ENCODE measurements at regions not wholly inside any gene's neighbourhood (a gene's known extent, or its start where the extent isn't known, plus 50 kb on each side); places are given as distances from the start of the nearest gene placed in this dataset.

DNA sequence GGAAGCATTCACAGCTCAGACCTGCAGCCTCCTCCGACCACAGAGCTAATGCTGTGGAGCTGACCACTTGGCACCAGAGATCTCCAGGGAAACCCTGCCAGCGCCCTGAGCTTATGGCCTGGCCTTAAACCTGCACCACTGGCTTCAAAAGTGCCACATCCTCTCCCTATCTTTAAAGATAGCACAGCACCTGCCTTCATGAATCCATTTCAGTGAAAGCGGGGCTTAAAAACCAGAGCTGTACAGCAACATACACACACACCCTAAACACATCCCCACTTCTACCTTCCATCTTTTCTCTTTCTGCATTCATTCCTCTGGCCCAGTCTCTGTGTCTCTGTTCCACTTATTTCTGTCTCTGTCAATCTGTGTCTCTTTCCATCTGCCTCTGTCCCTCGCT is 59.8 kb upstream of the CCDC167 start:
- Histone ChIP-seq H3K36me3 (no peaks in the 10 kb centered on the region), H3K27ac (no peak overlapping the region), H3K4me1 (no peaks in the 10 kb centered on the region), H3K4me3 (no peak overlapping the region), H3K9me3 (no peaks in the 10 kb centered on the region), H3K27me3 (peaks cover 0 to 67% of the 10 kb centered on the region in 2 donors)
- DNase-seq (no peak), ATAC-seq (no peak)
- TF ChIP-seq, protein P1, sequence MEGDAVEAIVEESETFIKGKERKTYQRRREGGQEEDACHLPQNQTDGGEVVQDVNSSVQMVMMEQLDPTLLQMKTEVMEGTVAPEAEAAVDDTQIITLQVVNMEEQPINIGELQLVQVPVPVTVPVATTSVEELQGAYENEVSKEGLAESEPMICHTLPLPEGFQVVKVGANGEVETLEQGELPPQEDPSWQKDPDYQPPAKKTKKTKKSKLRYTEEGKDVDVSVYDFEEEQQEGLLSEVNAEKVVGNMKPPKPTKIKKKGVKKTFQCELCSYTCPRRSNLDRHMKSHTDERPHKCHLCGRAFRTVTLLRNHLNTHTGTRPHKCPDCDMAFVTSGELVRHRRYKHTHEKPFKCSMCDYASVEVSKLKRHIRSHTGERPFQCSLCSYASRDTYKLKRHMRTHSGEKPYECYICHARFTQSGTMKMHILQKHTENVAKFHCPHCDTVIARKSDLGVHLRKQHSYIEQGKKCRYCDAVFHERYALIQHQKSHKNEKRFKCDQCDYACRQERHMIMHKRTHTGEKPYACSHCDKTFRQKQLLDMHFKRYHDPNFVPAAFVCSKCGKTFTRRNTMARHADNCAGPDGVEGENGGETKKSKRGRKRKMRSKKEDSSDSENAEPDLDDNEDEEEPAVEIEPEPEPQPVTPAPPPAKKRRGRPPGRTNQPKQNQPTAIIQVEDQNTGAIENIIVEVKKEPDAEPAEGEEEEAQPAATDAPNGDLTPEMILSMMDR (IDR thresholded peaks at IDR 0.05) = no peak
- intact Hi-C loops (cut with DNase I) = no loop called here

DNA sequence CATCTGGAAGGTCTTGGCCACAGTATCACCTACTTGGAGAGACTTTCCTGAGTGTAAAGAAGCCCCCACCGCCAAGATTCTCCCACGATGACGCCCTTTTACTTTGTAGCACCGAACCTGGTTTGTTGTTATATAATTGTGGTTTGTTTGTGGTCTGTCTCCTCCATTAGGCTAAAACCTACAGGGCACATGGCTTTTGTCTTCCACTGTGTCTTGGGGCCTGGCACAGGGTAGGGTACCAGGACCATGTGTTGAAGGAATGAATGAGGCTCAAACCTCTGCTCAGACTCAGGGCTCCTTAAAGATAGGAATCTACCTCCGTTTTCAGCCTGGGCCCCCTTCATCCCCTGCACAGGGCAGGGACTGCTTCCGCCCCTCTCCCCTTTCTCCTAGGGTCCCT is 59.4 kb upstream of the CCDC167 start:
- no peak for DNase-seq
- no peak overlapping the region for H3K27ac ChIP-seq
- H3K4me1 ChIP-seq = no peaks in the 10 kb centered on the region
- H3K27me3 ChIP-seq = peaks cover 0 to 65% of the 10 kb centered on the region in 2 donors
- H3K4me3 ChIP-seq = no peak overlapping the region
- intact Hi-C loops (cut with DNase I) = no loop called here
- TF ChIP-seq, protein P1 (IDR thresholded peaks at IDR 0.05) = no peak
- no peaks in the 10 kb centered on the region for H3K9me3 ChIP-seq
- no peaks in the 10 kb centered on the region for H3K36me3 ChIP-seq
- ATAC-seq = no peak

DNA sequence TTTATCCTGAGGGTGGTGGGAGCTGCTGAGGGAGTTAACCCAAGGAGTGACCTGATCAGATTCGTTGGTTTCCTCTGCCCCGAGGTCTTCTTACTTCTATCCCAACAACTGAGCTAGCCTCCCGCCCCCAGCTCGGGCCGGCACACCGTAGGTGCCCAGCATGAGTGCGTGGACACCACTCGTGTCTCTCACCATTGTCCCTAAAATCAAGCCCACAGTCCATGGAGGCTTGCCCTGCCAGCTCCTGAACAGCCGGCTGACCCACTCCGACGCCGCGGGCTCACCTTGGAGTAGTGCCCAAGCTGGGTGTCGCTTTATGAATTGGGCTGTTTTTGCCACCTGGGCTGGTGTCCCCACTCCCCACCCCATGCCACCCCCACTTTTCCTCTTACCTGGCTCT is 59.0 kb upstream of the CCDC167 start:
- intact Hi-C loops (cut with DNase I) = no loop called here
- ATAC-seq = no peak
- Histone ChIP-seq H3K27me3 (peaks cover 0 to 61% of the 10 kb centered on the region in 2 donors), H3K36me3 (no peaks in the 10 kb centered on the region), H3K27ac (no peak overlapping the region), H3K4me3 (no peak overlapping the region), H3K4me1 (no peaks in the 10 kb centered on the region), H3K9me3 (no peaks in the 10 kb centered on the region)
- DNase-seq = no peak
- TF ChIP-seq, protein P1 (IDR thresholded peaks at IDR 0.05) = no peak

DNA sequence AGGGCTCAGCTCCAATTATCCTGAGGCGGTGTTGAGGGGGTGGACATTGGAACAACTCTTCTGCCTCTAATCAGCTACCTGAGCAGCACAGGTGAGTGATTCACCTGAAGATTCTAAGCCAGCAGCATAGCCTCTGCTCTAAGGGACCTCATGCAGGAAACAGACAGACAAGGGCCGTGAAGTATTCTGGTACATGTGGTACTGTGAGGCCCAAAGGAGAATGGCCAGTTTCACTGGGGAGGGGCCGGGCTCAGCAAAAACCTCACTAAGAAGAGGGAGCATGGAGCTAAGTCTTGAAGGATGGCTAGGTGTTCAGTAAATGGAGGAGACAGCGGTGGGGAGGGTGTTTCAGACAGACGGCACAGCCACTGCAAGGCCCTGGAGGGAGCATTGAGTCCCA is 58.5 kb upstream of the CCDC167 start:
- no peak overlapping the region for H3K4me3 ChIP-seq
- TF ChIP-seq, protein P1 (IDR thresholded peaks at IDR 0.05) = no peak
- H3K9me3 ChIP-seq = no peaks in the 10 kb centered on the region
- H3K4me1 ChIP-seq = no peaks in the 10 kb centered on the region
- ATAC-seq (no peak), DNase-seq (no peak)
- H3K27ac ChIP-seq = no peak overlapping the region
- peaks cover 0 to 57% of the 10 kb centered on the region in 2 donors for H3K27me3 ChIP-seq
- intact Hi-C loops (cut with DNase I) = no loop called here
- no peaks in the 10 kb centered on the region for H3K36me3 ChIP-seq

DNA sequence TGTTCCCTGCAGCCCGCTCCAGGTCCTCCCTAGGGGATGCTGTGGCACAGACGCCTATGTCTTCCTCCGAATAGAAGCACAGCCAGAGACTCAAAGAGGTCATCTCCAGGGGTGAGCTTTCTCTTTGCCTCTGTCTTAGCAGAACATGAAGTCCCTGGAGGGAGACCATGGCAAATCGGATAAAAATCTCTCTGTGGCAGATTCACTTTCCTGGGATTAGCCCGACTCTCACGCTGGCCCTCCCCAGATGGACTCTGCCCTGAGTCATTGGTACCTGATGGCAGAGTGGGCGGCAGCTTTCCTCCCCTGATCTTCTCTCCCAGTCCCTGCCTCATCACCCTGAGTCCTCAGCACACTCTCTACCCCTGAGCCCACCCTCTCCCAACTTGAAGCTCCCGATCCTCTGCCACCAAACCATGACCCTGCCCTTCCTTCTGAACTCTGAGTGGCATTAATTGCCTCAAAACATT is 58.0 kb upstream of the CCDC167 start:
- intact Hi-C loops (cut with DNase I) = no loop called here
- no peak overlapping the region for H3K27ac ChIP-seq
- H3K4me1 ChIP-seq = no peaks in the 10 kb centered on the region
- ATAC-seq (no peak), DNase-seq (no peak)
- no peaks in the 10 kb centered on the region for H3K36me3 ChIP-seq
- H3K4me3 ChIP-seq = no peak overlapping the region
- H3K9me3 ChIP-seq = no peaks in the 10 kb centered on the region
- H3K27me3 ChIP-seq = peaks cover 0 to 52% of the 10 kb centered on the region in 2 donors
- TF ChIP-seq, protein P1 (IDR thresholded peaks at IDR 0.05) = no peak
